ENCODE measurements at regions not wholly inside any gene's neighbourhood (a gene's known extent, or its start where the extent isn't known, plus 50 kb on each side); places are given as distances from the start of the nearest gene placed in this dataset.

- TF ChIP-seq SMC3 (IDR thresholded peaks at IDR 0.05; ENCODE audit: low read depth, low read length) (no peak), POLR2A (IDR thresholded peaks at IDR 0.05; ENCODE audit: low read depth, low read length) (no peak), MAFK (IDR thresholded peaks at IDR 0.05; ENCODE audit: low read depth, low read length) (no peak), RFX5 (IDR thresholded peaks at IDR 0.05; ENCODE audit: low read depth, low read length) (no peak)
- TF ChIP-seq, protein P1, sequence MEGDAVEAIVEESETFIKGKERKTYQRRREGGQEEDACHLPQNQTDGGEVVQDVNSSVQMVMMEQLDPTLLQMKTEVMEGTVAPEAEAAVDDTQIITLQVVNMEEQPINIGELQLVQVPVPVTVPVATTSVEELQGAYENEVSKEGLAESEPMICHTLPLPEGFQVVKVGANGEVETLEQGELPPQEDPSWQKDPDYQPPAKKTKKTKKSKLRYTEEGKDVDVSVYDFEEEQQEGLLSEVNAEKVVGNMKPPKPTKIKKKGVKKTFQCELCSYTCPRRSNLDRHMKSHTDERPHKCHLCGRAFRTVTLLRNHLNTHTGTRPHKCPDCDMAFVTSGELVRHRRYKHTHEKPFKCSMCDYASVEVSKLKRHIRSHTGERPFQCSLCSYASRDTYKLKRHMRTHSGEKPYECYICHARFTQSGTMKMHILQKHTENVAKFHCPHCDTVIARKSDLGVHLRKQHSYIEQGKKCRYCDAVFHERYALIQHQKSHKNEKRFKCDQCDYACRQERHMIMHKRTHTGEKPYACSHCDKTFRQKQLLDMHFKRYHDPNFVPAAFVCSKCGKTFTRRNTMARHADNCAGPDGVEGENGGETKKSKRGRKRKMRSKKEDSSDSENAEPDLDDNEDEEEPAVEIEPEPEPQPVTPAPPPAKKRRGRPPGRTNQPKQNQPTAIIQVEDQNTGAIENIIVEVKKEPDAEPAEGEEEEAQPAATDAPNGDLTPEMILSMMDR (conservative IDR thresholded peaks at IDR 0.05; ENCODE audit: low read depth, low read length), result no peak
Observed at GRCh38 chr12:132408626-132409494, 79.5 kb upstream of the GALNT9 start.

Data from IMR-90 (cell line).